H1 (cell line): ENCODE measurements at regions not wholly inside any gene's neighbourhood (a gene's known extent, or its start where the extent isn't known, plus 50 kb on each side); places are given as distances from the start of the nearest gene placed in this dataset.

Source experiments
- BCL11A ChIP-seq, 2 experiments: IDR thresholded peaks; one replicate each; pipeline ENCODE4 v1.6.1; 2011; ENCODE audit warnings: low read depth in 2 of 2, low read length in 2 of 2, mild to moderate bottlenecking in 2 of 2
- BRCA1 ChIP-seq: IDR thresholded peaks from 2 replicates; pipeline ENCODE4 v1.6.1; 2012; ENCODE audit warnings: low read depth, low read length, improper control_type of control experiment
- EGR1 ChIP-seq: IDR thresholded peaks from 2 replicates; pipeline ENCODE4 v1.6.1; 2011; ENCODE audit warnings: low read depth, low read length, borderline replicate concordance
- GTF2F1 ChIP-seq: IDR thresholded peaks from 2 replicates; pipeline ENCODE4 v1.6.1; 2012; ENCODE audit warnings: low read depth, low read length, improper control_type of control experiment, borderline replicate concordance
- NANOG ChIP-seq: IDR thresholded peaks from 2 replicates; pipeline ENCODE4 v1.6.1; 2011; ENCODE audit warnings: low read length, low read depth, mild to moderate bottlenecking, inconsistent platforms; ENCODE audit not compliant: insufficient read depth, poor library complexity, severe bottlenecking
- POLR2A ChIP-seq, 2 experiments: IDR thresholded peaks; 1 replicate in 1 of 2; 2 replicates in 1 of 2; pipeline ENCODE4 v1.6.1; 2011; ENCODE audit warnings: low read depth in 2 of 2, low read length in 2 of 2, mild to moderate bottlenecking in 2 of 2; ENCODE audit errors: control extremely low read depth in 1 of 2
- SP4 ChIP-seq: IDR thresholded peaks from 2 replicates; pipeline ENCODE4 v1.6.1; 2012; ENCODE audit warnings: low read length, inconsistent platforms
- TF ChIP-seq, protein P1 (sequence below): fragments of 300-600 bp; sonication (generic); IDR thresholded peaks from 2 replicates; pipeline ENCODE4 v1.7.1; 2012; ENCODE audit warnings: low read length, moderate library complexity, mild to moderate bottlenecking, inconsistent platforms; ENCODE audit not compliant: insufficient replicate concordance
- TF ChIP-seq, protein P2 (sequence below): IDR thresholded peaks from 2 replicates; pipeline ENCODE4 v1.6.1; 2011; ENCODE audit warnings: low read length, improper control_type of control experiment

DNA sequence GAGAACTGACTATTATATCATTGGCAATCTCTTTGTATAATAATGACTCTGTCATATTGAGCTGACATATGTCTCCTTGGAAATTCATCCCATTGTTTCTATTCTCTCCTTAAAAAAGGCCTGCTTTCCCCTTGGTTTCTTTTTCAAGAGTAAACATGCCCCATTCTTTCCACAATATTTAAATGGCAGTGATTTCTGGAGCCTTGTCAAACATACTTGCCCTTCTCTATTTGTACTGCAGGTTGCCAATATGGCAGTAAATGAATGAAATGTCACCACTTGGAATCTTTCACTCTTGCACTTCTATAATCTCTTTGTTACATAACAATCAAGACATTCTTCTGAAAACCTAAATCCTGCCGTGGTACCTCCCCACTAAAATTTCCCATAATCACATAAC, 1265.1 kb upstream of the CDH8 start (continued):
- TF ChIP-seq, protein P1, sequence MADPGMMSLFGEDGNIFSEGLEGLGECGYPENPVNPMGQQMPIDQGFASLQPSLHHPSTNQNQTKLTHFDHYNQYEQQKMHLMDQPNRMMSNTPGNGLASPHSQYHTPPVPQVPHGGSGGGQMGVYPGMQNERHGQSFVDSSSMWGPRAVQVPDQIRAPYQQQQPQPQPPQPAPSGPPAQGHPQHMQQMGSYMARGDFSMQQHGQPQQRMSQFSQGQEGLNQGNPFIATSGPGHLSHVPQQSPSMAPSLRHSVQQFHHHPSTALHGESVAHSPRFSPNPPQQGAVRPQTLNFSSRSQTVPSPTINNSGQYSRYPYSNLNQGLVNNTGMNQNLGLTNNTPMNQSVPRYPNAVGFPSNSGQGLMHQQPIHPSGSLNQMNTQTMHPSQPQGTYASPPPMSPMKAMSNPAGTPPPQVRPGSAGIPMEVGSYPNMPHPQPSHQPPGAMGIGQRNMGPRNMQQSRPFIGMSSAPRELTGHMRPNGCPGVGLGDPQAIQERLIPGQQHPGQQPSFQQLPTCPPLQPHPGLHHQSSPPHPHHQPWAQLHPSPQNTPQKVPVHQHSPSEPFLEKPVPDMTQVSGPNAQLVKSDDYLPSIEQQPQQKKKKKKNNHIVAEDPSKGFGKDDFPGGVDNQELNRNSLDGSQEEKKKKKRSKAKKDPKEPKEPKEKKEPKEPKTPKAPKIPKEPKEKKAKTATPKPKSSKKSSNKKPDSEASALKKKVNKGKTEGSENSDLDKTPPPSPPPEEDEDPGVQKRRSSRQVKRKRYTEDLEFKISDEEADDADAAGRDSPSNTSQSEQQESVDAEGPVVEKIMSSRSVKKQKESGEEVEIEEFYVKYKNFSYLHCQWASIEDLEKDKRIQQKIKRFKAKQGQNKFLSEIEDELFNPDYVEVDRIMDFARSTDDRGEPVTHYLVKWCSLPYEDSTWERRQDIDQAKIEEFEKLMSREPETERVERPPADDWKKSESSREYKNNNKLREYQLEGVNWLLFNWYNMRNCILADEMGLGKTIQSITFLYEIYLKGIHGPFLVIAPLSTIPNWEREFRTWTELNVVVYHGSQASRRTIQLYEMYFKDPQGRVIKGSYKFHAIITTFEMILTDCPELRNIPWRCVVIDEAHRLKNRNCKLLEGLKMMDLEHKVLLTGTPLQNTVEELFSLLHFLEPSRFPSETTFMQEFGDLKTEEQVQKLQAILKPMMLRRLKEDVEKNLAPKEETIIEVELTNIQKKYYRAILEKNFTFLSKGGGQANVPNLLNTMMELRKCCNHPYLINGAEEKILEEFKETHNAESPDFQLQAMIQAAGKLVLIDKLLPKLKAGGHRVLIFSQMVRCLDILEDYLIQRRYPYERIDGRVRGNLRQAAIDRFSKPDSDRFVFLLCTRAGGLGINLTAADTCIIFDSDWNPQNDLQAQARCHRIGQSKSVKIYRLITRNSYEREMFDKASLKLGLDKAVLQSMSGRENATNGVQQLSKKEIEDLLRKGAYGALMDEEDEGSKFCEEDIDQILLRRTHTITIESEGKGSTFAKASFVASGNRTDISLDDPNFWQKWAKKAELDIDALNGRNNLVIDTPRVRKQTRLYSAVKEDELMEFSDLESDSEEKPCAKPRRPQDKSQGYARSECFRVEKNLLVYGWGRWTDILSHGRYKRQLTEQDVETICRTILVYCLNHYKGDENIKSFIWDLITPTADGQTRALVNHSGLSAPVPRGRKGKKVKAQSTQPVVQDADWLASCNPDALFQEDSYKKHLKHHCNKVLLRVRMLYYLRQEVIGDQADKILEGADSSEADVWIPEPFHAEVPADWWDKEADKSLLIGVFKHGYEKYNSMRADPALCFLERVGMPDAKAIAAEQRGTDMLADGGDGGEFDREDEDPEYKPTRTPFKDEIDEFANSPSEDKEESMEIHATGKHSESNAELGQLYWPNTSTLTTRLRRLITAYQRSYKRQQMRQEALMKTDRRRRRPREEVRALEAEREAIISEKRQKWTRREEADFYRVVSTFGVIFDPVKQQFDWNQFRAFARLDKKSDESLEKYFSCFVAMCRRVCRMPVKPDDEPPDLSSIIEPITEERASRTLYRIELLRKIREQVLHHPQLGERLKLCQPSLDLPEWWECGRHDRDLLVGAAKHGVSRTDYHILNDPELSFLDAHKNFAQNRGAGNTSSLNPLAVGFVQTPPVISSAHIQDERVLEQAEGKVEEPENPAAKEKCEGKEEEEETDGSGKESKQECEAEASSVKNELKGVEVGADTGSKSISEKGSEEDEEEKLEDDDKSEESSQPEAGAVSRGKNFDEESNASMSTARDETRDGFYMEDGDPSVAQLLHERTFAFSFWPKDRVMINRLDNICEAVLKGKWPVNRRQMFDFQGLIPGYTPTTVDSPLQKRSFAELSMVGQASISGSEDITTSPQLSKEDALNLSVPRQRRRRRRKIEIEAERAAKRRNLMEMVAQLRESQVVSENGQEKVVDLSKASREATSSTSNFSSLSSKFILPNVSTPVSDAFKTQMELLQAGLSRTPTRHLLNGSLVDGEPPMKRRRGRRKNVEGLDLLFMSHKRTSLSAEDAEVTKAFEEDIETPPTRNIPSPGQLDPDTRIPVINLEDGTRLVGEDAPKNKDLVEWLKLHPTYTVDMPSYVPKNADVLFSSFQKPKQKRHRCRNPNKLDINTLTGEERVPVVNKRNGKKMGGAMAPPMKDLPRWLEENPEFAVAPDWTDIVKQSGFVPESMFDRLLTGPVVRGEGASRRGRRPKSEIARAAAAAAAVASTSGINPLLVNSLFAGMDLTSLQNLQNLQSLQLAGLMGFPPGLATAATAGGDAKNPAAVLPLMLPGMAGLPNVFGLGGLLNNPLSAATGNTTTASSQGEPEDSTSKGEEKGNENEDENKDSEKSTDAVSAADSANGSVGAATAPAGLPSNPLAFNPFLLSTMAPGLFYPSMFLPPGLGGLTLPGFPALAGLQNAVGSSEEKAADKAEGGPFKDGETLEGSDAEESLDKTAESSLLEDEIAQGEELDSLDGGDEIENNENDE: no peak
- no peak for TF ChIP-seq BRCA1
- no peak for TF ChIP-seq POLR2A (IDR thresholded peaks at IDR 0.05; ENCODE audit: control extremely low read depth in 1 of 2, low read depth in 2 of 2, low read length in 2 of 2)
- no peak for TF ChIP-seq NANOG
- TF ChIP-seq GTF2F1: no peak
- no peak for TF ChIP-seq BCL11A (IDR thresholded peaks at IDR 0.05; ENCODE audit: low read depth in 2 of 2, low read length in 2 of 2)
- no peak for TF ChIP-seq EGR1
- TF ChIP-seq, protein P2, sequence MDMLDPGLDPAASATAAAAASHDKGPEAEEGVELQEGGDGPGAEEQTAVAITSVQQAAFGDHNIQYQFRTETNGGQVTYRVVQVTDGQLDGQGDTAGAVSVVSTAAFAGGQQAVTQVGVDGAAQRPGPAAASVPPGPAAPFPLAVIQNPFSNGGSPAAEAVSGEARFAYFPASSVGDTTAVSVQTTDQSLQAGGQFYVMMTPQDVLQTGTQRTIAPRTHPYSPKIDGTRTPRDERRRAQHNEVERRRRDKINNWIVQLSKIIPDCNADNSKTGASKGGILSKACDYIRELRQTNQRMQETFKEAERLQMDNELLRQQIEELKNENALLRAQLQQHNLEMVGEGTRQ: no peak
- no peak for TF ChIP-seq SP4
